CD4-positive, alpha-beta T cell treated with Interleukin-17A for 4 hours (primary cell): ENCODE measurements at regions not wholly inside any gene's neighbourhood (a gene's known extent, or its start where the extent isn't known, plus 50 kb on each side); places are given as distances from the start of the nearest gene placed in this dataset.
A peak's percentile ranks its signal among the peaks of the same experiment; 100 is the strongest.
"Not testable (repeated sequence)": the region's sequence is repeated elsewhere in the genome, so short reads cannot be mapped to it uniquely, and the experiment has no call there.

ENCODE experiments used
- DNase-seq: peaks from one replicate; pipeline ENCODE4 v3.0.0-alpha.2; 2020; ENCODE audit warnings: mixed read lengths

DNA sequence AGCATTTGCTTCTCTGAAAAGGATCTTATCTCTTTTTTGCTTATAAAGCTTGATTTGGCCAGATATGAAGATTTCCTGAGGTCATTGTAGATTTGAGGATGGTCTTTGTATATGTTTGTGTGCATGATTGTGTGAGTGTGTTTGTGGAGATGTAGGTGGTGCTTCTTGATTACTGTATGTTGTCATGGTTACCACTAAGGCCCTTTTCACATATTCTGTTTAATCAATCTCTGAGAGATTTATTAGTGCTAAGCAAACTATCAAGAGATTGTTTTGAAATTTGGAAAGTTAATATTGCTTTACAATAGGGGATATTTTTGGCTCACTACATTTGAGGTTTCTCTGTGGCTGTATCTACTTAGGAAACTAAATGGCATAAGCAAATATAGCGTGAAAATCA is 191.7 kb downstream of the S1PR1 start:
- DNase-seq: no peak

DNA sequence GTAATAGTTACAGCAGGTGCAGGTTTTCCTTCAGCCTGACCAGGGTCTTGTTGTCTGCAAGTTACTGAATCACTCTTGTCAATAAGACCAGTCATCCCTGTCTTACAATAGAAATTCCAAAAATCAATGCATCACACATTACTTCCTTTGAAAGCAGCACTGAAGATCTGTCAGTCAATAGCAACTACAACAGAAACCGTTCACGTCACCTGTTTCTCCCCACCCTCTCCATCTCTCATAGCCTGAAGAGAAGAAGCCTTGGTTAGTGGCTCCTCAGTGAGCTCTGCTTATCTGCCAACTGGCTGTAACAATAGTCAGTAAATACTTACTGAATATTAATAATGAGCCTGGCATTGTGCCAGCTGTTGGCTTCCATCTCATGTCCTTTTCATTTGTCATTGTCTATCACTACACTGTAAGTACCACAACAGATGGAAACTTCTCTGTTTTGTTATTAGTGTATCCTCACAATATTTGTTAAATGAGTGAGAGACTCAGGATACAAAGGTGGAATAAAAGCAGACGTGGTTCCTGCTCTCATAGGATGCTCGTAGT is 195.2 kb downstream of the S1PR1 start:
- DNase-seq: no peak

DNA sequence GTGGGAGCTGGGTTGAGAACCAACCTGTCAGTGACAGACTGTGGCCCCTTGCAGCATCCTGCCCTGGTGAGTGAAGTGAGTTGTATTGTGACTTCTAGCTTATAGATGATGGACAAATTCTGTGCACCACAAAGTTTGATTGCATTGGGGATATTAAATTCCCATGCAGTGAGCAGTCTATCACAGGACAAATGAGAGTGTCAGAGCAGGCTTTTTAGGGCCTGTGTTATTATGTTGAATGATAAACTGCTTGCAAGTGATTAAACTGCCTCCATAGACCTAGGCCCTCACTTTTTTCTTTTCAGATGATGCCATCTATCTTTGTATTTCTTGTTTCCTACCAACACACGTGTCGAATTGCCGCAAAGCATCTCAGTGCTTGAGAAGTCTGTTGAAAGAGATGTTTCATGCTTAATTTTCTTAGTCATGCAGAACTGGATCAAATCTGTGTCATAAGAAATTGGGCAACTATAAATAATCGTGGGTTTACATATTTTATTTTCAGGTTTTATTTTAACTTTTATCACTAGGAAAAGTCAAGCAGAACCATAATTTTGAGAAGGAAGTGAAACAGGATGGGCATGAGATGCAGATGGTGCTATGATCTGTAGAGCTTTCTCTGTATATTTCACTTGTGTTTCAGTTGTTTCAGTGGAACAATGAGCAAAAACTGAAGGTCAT is 199.2 kb downstream of the S1PR1 start:
- no peak for DNase-seq

DNA sequence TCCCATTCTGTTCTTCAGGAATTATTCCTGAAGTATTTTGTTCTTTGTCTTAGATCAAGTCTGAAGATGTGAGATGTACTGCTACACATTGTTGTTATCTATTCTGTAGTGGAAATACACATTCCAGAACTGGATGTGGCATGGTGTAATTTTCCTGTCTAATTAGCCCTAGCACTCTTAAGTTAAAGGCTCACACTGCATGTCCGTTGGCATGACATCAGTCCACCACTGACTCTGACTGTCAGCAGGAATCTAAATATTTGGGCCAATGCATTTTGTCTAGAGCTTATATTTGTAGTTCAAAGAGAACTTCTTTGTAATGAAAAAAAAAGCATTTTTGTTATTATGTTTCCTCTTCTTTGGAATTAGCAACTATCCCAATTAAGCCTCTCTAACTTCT is 201.0 kb downstream of the S1PR1 start:
- DNase-seq: no peak

DNA sequence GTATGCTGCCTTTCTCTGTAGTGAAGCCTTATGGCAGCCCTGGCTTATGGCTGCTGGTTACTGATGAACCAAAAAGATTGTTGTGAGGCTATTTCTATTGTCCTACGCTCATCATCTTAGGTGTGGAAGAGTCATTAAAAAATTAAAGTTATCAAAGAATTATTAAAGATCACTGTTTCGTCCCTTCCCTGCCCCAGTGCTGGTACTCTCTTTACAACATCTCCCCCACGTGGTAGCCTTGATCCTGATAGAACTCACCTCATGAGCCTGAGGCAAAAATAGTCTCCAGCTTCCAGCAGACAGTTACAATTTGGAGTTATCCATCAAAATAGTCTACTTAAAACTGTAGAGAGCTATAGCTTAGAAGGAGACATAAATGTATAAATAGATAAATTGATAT is 201.5 kb downstream of the S1PR1 start:
- peak; percentile 14 for DNase-seq

DNA sequence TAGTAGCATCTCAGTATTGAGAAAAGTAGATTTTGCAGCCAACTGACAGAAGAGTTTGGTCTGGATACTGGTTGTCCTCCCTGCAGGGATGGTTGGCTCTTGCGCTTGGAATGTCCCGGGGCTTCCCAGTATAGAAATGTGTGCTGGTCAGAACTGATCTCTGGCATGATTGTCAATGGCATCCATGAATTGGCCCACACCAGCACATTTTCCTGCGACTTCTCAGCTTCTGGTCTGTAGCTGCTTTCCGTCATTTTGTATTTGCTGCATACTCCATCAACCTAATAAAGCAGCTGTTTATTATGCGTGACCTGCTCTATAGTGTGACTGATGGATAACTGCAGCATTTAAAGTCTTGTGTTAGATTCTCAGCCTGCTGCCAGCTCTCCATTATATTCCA is 203.7 kb downstream of the S1PR1 start:
- DNase-seq: no peak

DNA sequence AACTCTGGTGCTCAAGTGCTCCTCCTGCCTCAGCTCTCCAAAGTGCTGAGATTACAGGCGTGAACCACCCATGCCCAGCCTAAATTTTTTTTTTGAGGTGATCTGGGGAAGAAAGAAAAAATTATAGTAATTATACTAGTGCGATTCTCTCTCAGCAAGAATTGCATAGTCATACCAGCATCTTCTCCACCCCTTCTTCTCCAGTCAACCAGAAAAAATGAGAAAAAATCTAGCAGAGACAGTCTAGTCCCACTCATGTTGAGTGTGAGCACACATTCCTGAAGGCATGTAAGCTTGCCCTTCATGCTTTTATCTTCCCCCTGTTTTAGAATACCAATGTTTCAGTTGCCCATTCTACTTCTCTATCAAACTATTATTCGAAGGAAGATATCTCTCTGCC is 207.6 kb downstream of the S1PR1 start:
- DNase-seq: no peak

DNA sequence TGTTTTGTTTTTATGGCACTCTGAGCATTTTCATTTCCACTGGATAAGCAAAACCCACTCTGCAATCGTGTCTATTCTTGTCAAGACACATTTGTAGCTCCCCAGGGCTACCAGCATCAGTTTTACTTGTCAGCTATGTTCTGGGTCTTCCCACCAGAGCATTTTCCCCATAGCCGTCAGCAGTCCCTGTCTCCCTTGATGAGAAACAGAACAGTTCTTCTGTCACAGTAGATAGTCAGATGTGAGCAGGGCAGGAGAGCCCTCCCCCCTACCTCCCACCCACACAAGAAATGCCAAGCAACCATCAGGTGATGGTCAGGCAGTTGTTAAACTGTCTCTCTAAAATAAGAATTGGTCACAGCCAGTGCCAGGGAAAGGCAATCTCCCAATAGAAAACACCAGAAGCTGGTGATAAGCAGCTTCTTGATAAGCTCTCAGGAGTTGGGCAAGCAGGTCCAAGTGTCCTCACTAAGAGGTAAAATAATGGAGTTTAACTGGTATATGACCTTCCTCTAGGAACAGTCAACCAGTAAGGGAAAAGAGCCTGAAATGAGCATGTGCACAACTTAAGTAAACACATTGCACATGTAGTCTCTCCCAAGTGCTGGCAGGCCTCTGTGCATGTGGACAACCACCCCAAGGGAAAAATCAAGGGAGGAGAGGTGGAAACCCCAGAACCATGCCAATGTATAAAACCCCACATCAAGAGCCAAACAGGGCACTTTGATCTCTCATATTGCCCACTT is 208.2 kb downstream of the S1PR1 start:
- DNase-seq: no peak

DNA sequence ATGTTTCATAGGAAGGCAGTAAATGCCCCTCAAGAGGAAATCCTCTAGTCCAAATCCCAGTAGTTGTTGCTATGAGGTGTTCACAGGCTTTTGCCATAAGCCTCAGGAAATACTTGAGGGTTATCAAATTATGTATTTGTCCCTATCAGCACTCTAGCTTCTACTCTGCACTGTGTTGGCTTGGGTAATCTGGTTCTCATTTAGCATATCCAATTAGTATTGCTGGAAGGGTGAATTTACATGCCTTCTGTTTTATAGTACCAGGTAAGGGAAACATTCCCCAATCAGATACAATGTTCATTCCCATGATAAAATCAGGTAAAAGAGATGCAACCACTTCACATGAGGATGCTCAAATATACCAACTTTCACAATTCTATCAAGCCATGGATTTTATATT is 211.2 kb downstream of the S1PR1 start:
- DNase-seq: no peak

DNA sequence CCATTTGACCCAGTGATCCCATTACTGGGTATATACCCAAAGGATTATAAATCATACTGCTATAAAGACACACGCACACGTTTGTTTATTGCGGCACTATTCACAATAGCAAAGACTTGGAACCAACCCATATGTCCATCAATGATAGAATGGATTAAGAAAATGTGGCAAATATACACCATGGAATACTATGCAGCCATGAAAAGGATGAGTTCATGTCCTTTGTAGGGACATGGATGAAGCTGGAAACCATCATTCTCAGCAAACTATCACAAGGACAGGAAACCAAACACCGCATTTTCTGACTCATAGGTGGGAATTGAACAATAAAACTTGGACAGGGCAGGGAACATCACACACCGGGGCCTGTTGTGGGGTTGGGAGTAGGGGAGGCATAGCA is 213.9 kb downstream of the S1PR1 start:
- DNase-seq: not testable (repeated sequence)

DNA sequence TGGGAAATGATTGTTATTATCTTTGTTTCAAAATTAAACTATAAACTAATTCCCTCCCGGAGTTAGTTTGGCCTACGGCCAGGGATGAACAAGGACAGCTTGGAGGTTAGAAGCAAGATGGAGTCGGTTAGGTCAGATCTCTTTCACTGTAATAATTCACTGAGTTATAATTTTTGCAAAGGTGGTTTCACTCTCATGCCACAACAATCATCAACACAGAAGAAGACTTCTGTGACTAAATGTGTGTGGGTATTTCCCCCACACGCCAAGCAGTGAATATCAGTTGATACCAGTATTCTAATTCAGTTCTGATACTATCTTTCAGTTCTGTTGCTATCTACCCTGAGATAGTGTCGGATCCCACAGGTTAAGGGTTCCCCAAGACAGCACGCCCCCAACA is 215.1 kb downstream of the S1PR1 start:
- no peak for DNase-seq

DNA sequence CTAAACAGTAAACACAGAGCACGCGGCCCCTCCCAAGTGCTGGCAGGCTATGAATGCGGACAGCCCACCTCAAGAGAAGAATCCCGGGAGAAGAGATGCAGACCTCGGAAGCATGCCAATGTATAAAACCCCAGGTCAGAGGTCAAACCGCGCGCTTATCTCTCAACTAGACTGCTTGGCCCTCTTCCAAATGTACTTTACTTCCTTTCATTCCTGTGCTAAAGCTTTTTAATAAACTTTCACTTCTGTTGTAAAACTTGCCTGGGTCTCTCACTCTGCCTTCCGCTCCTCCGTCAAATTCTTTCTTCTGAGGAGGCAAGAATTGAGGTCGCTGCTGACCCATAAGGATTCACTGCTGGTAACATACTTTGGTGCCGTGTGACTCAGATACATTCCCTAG is 216.0 kb downstream of the S1PR1 start:
- no peak for DNase-seq

DNA sequence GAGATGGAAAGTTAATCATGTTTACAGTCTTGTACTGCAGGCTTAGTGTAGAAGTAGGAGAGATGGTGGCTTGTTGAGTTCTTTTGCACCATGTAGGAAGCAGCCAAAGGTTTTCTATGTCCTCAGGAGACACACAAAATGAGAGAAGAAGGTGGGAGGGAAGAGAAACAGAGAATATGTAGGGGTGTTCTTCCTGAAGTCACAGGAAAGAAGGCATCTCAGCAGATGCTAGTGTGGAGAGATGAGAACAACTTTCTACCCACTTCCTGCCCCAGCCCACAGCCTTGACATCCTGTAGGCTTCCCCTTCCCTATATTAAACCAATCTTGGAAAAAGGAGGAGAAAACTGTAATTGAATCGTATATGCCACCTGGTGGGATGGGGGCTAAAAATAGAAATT is 217.0 kb downstream of the S1PR1 start:
- peak; percentile 19 for DNase-seq

DNA sequence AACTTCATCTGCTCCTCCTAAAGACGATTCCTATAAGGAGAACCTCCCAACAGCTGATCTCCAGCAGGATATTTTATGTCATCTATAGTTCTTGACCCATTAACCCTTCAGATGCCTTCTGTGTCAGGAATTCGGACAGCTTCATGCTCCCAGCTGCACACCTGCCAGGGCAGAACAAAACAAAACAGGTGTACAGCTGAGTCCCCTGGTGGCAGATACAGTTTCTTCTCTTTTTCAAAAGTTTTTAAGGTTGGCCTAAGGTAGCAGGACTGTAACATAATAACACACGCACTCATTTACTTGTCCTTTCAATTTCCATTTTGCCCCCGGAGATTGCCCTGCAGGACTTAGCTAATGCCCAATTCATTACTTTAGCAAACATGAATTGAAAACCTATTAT is 218.3 kb downstream of the S1PR1 start:
- DNase-seq: no peak

DNA sequence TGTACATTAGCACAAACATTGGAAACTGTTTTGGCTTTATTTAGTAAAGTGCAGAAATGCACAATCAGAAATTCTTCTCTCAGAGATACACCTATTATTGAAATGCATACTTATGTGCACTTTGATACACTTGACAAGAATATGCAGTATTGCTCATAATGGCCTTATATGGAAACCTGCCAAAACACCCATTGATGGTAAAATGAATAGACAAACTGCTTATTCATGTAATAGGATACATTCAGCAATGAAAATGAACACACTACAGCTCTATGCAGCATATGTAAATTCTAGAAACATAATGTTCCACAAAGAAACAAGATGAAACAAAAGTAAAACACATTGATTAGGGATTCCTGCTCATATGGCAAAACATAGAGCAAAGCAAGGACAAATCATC is 223.9 kb downstream of the S1PR1 start:
- DNase-seq: no peak

DNA sequence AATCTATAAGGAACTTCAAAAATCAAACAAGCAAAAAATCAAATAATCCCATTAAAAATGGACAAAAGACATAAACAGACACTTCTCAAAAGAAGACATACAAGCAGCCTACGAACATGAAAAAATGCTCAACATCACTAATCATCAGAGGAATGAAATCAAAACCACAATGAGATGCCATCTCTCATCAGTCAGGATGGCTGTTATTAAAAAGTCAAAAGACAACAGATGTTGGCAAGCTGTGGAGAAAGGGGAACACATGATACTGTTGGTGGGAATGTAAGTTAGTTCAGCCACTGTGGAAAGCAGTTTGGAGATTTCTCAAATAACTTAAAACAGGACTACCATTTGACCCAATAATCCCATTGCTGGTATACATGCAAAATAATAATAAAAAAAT is 226.4 kb downstream of the S1PR1 start:
- DNase-seq: no peak

DNA sequence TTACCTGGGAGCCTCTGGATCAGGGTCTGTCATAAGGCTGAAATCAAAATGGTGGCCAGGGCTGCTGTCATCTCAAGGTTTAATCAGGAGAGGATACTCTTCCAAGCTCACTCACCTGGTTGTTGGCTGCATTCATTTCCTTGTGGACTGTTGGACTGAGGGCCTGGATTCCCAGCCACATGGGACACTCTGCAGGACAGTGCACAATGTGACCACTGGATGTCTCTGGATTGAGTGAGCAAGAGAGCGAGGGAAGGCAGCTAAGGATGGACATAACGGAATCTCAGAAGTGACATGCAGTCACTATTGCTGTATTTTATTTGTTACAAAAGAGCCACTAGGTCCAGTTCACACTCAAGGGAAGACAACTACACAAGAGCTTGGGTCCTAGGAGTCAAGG is 229.1 kb downstream of the S1PR1 start:
- DNase-seq: no peak

DNA sequence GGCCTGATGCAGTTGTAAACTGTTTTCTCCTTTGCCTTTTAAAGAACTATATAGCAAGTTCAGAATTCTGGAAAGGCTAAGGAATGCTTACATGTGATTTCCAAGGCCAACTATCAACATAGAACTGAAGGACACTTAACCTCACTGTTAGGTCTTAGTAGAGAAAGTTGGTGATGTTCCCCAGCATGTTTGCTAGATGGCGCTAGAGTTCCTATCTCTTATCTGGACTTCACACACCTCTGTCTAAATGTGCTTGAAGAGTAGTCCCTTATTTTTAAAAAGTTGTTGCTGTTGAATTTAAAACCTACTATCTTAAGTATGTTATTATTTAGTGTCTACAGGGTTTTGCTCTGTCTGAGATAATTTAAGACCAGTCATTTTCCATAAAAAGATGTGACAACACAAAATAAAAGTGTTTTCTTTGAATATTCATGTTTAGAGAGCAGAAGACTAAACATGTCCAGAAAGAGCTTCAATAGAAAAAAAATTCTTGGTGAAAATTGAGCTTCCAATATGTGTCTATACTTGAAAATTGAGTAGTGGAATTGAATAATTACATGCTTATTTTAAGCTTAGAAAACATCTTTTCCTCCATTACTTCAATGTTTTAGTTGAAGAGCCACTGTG is 237.3 kb downstream of the S1PR1 start:
- DNase-seq: no peak

DNA sequence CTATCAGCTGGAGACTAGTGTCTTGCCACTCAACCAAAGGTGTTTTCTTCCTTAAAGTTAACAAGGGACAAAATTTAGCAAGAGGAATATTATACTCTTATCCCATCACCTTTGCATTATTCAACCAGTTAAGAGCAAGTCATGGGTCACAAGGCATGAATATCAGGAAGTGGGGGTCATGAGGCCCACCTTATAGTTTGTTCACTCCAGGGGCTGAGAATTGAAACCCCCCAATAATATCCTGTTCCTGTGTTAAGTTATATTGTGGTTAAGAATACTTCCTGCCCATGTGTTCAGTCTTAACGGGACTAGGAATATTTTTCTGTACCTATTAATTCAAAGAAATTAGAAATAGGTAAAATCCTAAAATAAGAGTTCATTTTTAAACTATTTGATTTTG is 239.7 kb downstream of the S1PR1 start:
- no peak for DNase-seq

DNA sequence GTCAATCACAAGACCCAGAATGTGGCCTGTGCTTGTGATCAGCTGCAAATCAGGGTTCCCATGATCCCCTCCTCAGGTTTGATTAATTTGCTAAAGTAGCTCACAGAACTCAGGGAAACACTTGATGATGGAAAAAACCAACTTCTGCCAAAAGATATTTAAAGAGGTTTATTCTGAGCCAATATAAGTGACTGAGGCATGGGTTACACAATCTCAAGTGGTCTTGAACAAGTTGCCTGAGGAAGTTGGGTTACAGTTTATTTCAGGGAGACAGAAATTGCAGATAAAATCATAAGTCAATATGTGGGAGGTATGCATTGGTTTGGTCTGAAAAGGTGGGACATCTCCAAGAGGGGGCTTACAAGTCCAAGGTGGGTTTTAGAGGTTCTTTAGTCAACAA is 243.1 kb downstream of the S1PR1 start:
- DNase-seq: no peak

DNA sequence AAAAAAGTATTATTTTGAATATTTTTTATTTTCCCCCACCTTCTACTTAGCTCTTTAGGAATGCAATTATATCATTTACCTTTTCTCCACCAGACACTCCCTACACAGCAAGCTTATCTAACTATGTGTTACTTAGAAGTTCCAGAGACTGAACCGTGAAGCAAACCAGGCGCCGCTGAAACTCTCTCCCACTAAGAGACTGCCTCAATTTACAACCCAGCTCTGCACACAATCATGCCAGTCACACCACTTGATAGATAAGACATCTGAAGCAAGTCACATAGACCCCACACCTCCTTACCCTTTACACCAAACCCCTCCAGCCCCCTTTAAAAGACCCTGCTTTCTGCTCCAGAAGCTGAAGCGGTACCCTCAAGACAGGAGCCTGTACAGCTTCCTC is 245.5 kb downstream of the S1PR1 start:
- no peak for DNase-seq

DNA sequence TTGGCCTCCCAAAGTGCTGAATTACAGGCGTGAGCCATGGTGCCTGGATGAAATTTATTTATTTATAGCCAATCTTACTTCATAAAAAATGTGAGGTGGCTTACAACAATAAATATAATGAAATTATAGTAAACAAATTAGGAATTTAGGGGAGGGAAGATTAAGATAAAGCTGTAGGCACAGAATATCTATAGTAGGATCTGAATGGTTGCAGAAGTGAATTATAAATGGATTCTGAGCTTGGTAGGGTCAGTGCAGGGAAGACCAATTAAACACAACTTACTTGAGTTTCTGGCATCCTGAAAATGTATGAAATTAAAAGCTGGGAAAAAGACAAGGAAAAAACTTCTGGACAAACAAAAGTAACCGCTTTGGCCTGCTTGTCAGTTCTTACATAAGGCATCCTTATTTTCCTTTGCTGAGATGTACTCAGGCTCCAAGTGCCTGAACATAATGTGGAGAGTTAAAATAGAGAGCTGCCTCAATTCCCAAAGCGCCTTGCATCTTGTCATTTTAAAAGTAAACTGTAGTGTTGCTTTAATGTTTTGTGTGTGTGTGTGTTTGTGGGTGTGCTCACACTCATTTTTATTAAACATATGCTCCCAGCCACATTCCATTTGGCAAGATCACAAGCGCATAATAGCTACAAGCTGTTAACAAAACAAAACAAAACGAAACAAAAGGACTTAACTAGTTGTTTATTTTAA is 247.3 kb downstream of the S1PR1 start:
- no peak for DNase-seq

DNA sequence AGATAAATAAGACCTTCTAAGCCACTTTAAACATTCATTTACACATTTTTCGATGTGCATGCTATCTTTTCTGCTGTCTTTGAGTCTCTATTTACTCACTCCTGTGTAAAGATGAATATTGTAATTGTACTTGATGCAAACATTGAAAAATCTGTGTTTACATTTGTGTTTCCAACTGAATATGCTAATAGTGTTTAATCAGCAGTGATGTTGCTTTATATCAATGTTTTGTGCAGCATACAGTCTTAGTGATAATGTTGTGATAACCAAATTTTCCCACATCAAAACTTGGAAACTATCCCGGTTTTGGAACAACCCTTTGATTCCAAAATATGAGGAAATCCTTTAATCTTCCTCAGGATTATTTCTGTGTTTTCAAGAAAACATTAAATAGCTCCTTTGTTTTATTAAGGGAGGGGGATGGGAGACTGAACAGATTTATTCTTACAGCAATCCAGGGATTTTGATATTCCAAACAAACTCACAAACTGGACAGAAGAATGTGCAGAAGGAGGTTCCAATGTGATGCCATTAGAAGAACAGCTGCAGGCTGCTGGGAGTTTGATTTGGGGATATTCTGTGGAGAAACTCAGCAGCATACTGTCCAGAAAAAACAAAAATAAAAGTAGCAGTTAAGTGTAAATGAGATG is 248.0 kb downstream of the S1PR1 start:
- no peak for DNase-seq
